ENCODE measurements at regions not wholly inside any gene's neighbourhood (a gene's known extent, or its start where the extent isn't known, plus 50 kb on each side); places are given as distances from the start of the nearest gene placed in this dataset.

- Histone ChIP-seq H3K27me3 (no peaks in the 10 kb centered on the region), H3K36me3 (no peaks in the 10 kb centered on the region), H3K4me1 (no peaks in the 10 kb centered on the region), H3K27ac (no peak overlapping the region), H3K9me3 (no peaks in the 10 kb centered on the region), H3K4me3 (no peak overlapping the region)
- WGBS, 2 donors (ENCODE audit: low coverage in 1 of 2), result 50 to 80% methylated on average over 1 of the region's 1 CpG
- TF ChIP-seq CTCF (IDR thresholded peaks at IDR 0.05), result no peak
- TF ChIP-seq EP300 (IDR thresholded peaks at IDR 0.05), result no peak
- no peak for TF ChIP-seq POLR2AphosphoS5 (IDR thresholded peaks at IDR 0.05)
- TF ChIP-seq POLR2A (IDR thresholded peaks at IDR 0.05), result no peak
- ATAC-seq, result no peak
Observed at GRCh38 chr3:27930052-27930602, 208.0 kb upstream of the EOMES start.

GRCh38 chr3:27935492-27935891 is 213.4 kb upstream of the EOMES start:
- WGBS, 2 donors (ENCODE audit: low coverage in 1 of 2), result 92 to 94% methylated on average over 2 of the region's 2 CpGs

GRCh38 chr3:27939521-27939920 is 217.4 kb upstream of the EOMES start:
- no peaks in the 10 kb centered on the region for H3K9me3 ChIP-seq
- peaks cover 7% of the 10 kb centered on the region for H3K27me3 ChIP-seq
- TF ChIP-seq CTCF (IDR thresholded peaks at IDR 0.05), result no peak
- TF ChIP-seq EP300 (IDR thresholded peaks at IDR 0.05), result no peak
- TF ChIP-seq POLR2AphosphoS5 (IDR thresholded peaks at IDR 0.05), result no peak
- TF ChIP-seq POLR2A (IDR thresholded peaks at IDR 0.05), result no peak
- no peak for ATAC-seq
- no peaks in the 10 kb centered on the region for H3K36me3 ChIP-seq
- no peak overlapping the region for H3K27ac ChIP-seq
- H3K4me1 ChIP-seq, result no peaks in the 10 kb centered on the region
- no peak overlapping the region for H3K4me3 ChIP-seq

More at GRCh38 chr3:27935492-27935891, 213.4 kb upstream of the EOMES start:
- no peaks in the 10 kb centered on the region for H3K4me1 ChIP-seq
- peaks cover 7% of the 10 kb centered on the region for H3K27me3 ChIP-seq
- no peak for ATAC-seq
- no peak overlapping the region for H3K4me3 ChIP-seq
- H3K27ac ChIP-seq, result no peak overlapping the region
- H3K36me3 ChIP-seq, result no peaks in the 10 kb centered on the region
- no peaks in the 10 kb centered on the region for H3K9me3 ChIP-seq
- TF ChIP-seq POLR2AphosphoS5 (IDR thresholded peaks at IDR 0.05) (no peak), CTCF (IDR thresholded peaks at IDR 0.05) (no peak), POLR2A (IDR thresholded peaks at IDR 0.05) (no peak), EP300 (IDR thresholded peaks at IDR 0.05) (no peak)

GRCh38 chr3:27939940-27940339 is 217.8 kb upstream of the EOMES start:
- Histone ChIP-seq H3K36me3 (no peaks in the 10 kb centered on the region), H3K27ac (no peak overlapping the region), H3K4me3 (no peak overlapping the region), H3K4me1 (no peaks in the 10 kb centered on the region), H3K27me3 (peaks cover 7% of the 10 kb centered on the region), H3K9me3 (no peaks in the 10 kb centered on the region)
- no peak for ATAC-seq
- TF ChIP-seq EP300 (IDR thresholded peaks at IDR 0.05), result no peak
- no peak for TF ChIP-seq CTCF (IDR thresholded peaks at IDR 0.05)
- no peak for TF ChIP-seq POLR2AphosphoS5 (IDR thresholded peaks at IDR 0.05)
- TF ChIP-seq POLR2A (IDR thresholded peaks at IDR 0.05), result no peak
- 20 to 48% methylated on average over 5 of the region's 5 CpGs for WGBS, 2 donors (ENCODE audit: low coverage in 1 of 2)

- WGBS, 2 donors (ENCODE audit: low coverage in 1 of 2), result 0 to 23% methylated on average over 3 of the region's 3 CpGs
- no peaks in the 10 kb centered on the region for H3K27me3 ChIP-seq
- H3K9me3 ChIP-seq, result no peaks in the 10 kb centered on the region
- ATAC-seq, result no peak
- H3K4me3 ChIP-seq, result no peak overlapping the region
- no peak overlapping the region for H3K27ac ChIP-seq
- no peaks in the 10 kb centered on the region for H3K36me3 ChIP-seq
- TF ChIP-seq POLR2AphosphoS5 (IDR thresholded peaks at IDR 0.05), result no peak
- TF ChIP-seq CTCF (IDR thresholded peaks at IDR 0.05), result peak in 1 of 4 experiments; percentile 11
- no peaks in the 10 kb centered on the region for H3K4me1 ChIP-seq
Observed at GRCh38 chr3:27943106-27943505, 221.0 kb upstream of the EOMES start.
